ENCODE measurements at regions not wholly inside any gene's neighbourhood (a gene's known extent, or its start where the extent isn't known, plus 50 kb on each side); places are given as distances from the start of the nearest gene placed in this dataset.
A peak's percentile ranks its signal among the peaks of the same experiment; 100 is the strongest.

DNA sequence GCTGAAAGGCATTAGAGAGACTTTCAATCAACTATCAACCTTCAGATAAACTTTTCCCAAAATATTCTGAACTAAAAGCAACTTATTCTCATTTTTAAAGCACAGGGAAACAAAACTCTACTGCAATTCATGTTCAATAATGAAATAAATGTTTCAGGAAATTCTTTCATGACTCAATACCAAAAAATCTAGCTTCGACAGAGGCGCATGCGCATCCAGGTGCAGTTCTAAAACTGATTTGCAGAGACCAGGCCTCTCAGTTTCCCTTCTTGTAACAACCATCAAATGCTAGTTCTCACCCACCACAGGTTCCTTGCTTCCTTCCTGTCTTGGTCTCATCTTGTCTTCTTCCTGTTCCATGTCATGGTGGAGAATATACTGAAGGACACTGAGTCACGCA lies 55.3 kb upstream of the NRBF2 start:
- Histone ChIP-seq H3K4me3 (ENCODE audit: low read depth, low read length) (no peak overlapping the region), H3K36me3 (ENCODE audit: control insufficient read depth, insufficient read depth, low read length) (no peaks in the 10 kb centered on the region), H3K27me3 (ENCODE audit: control insufficient read depth, insufficient read depth, low read length) (no peaks in the 10 kb centered on the region)
- no peak for DNase-seq (ENCODE audit: low read depth)
- TF ChIP-seq, protein P1, sequence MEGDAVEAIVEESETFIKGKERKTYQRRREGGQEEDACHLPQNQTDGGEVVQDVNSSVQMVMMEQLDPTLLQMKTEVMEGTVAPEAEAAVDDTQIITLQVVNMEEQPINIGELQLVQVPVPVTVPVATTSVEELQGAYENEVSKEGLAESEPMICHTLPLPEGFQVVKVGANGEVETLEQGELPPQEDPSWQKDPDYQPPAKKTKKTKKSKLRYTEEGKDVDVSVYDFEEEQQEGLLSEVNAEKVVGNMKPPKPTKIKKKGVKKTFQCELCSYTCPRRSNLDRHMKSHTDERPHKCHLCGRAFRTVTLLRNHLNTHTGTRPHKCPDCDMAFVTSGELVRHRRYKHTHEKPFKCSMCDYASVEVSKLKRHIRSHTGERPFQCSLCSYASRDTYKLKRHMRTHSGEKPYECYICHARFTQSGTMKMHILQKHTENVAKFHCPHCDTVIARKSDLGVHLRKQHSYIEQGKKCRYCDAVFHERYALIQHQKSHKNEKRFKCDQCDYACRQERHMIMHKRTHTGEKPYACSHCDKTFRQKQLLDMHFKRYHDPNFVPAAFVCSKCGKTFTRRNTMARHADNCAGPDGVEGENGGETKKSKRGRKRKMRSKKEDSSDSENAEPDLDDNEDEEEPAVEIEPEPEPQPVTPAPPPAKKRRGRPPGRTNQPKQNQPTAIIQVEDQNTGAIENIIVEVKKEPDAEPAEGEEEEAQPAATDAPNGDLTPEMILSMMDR (IDR thresholded peaks at IDR 0.05; ENCODE audit: insufficient read depth, low read length, poor library complexity, severe bottlenecking) = no peak

- TF ChIP-seq, protein P1 (IDR thresholded peaks at IDR 0.05; ENCODE audit: insufficient read depth, low read length, poor library complexity, severe bottlenecking) = no peak
- no peaks in the 10 kb centered on the region for H3K27me3 ChIP-seq (ENCODE audit: control insufficient read depth, insufficient read depth, low read length)
- no peak overlapping the region for H3K4me3 ChIP-seq (ENCODE audit: low read depth, low read length)
- DNase-seq (ENCODE audit: low read depth) = peak; percentile 21
- no peaks in the 10 kb centered on the region for H3K36me3 ChIP-seq (ENCODE audit: control insufficient read depth, insufficient read depth, low read length)
Observed at GRCh38 chr10:63072951-63073350, 60.2 kb upstream of the NRBF2 start.

- no peaks in the 10 kb centered on the region for H3K27me3 ChIP-seq (ENCODE audit: control insufficient read depth, insufficient read depth, low read length)
- no peak for DNase-seq (ENCODE audit: low read depth)
- TF ChIP-seq, protein P1 (IDR thresholded peaks at IDR 0.05; ENCODE audit: insufficient read depth, low read length, poor library complexity, severe bottlenecking) = no peak
Observed at GRCh38 chr10:63071145-63071544, 62.0 kb upstream of the NRBF2 start.

DNA sequence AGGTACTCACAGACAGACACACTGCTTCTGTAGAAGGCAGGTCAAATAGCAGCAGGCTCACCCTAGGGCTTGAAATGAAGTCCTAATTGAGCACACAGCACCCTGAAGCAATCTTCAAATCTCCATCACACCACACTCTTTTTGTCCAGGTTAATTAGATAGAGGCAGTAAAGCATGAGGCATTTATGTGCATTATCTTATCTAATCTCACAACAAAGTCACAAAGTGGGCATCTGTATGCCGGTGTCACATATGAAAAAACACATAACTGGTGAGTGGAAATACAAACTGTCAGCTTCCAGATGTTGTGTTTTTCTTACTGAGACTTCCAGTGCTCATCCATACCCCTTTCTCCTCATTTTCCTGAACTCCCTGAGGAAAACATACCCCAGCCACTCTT lies 63.8 kb upstream of the NRBF2 start:
- Histone ChIP-seq H3K27me3 (ENCODE audit: control insufficient read depth, insufficient read depth, low read length) (no peaks in the 10 kb centered on the region), H3K36me3 (ENCODE audit: control insufficient read depth, insufficient read depth, low read length) (no peaks in the 10 kb centered on the region), H3K4me3 (ENCODE audit: low read depth, low read length) (no peak overlapping the region)
- TF ChIP-seq, protein P1 (IDR thresholded peaks at IDR 0.05; ENCODE audit: insufficient read depth, low read length, poor library complexity, severe bottlenecking) = no peak
- DNase-seq (ENCODE audit: low read depth) = no peak

More at GRCh38 chr10:63071145-63071544, 62.0 kb upstream of the NRBF2 start:
- Histone ChIP-seq H3K36me3 (ENCODE audit: control insufficient read depth, insufficient read depth, low read length) (no peaks in the 10 kb centered on the region), H3K4me3 (ENCODE audit: low read depth, low read length) (no peak overlapping the region)

GRCh38 chr10:63068246-63068645 lies 64.9 kb upstream of the NRBF2 start:
- TF ChIP-seq, protein P1 (IDR thresholded peaks at IDR 0.05; ENCODE audit: insufficient read depth, low read length, poor library complexity, severe bottlenecking) = no peak
- no peaks in the 10 kb centered on the region for H3K27me3 ChIP-seq (ENCODE audit: control insufficient read depth, insufficient read depth, low read length)
- no peak overlapping the region for H3K4me3 ChIP-seq (ENCODE audit: low read depth, low read length)
- H3K36me3 ChIP-seq (ENCODE audit: control insufficient read depth, insufficient read depth, low read length) = no peaks in the 10 kb centered on the region
- no peak for DNase-seq (ENCODE audit: low read depth)

GRCh38 chr10:63066606-63067005 lies 66.5 kb upstream of the NRBF2 start:
- Histone ChIP-seq H3K4me3 (ENCODE audit: low read depth, low read length) (no peak overlapping the region), H3K27me3 (ENCODE audit: control insufficient read depth, insufficient read depth, low read length) (no peaks in the 10 kb centered on the region), H3K36me3 (ENCODE audit: control insufficient read depth, insufficient read depth, low read length) (no peaks in the 10 kb centered on the region)
- TF ChIP-seq, protein P1 (IDR thresholded peaks at IDR 0.05; ENCODE audit: insufficient read depth, low read length, poor library complexity, severe bottlenecking) = no peak
- no peak for DNase-seq (ENCODE audit: low read depth)
